PC-3 (cell line): ENCODE measurements at regions not wholly inside any gene's neighbourhood (a gene's known extent, or its start where the extent isn't known, plus 50 kb on each side); places are given as distances from the start of the nearest gene placed in this dataset.
A peak's percentile ranks its signal among the peaks of the same experiment; 100 is the strongest.
"Not testable (repeated sequence)": the region's sequence is repeated elsewhere in the genome, so short reads cannot be mapped to it uniquely, and the experiment has no call there.

Source experiments
- ATAC-seq: fragments of 200-7000 bp; cut with Tn5 transposase; 2 replicates; pipeline ENCODE4 v1.9.1; 2020; ENCODE audit warnings: mild to moderate bottlenecking, moderate library complexity
- BruUV-seq: library from RNA; stranded (reverse); fragments of 400-500 nt; replicated peaks from 2 replicates; lab custom pipeline; 2021; lab: Mats Ljungman, UMichigan
- CTCF ChIA-PET: fragments of 300-600 bp; sonication (Branson Sonifier 250); formaldehyde crosslinking; loops from one replicate; lab custom pipeline; 2022; ENCODE audit warnings: antibody characterized with exemption; lab: Charles Lee
- POLR2A ChIA-PET: fragments of 300-600 bp; sonication (Branson Sonifier 250); formaldehyde crosslinking; loops from one replicate; lab custom pipeline; 2022; ENCODE audit warnings: antibody characterized with exemption; ENCODE audit not compliant: unreplicated experiment; lab: Charles Lee
- DNase-seq: peaks from one replicate; pipeline ENCODE4 v3.0.0-alpha.2; 2015
- H2AFZ ChIP-seq: fragments of 300-600 bp; sonication (generic); 2 replicates; pipeline ENCODE4 v1.6.0; 2016; ENCODE audit warnings: antibody characterized with exemption, low read length
- H3F3A ChIP-seq: fragments of 300-600 bp; sonication (generic); one replicate; pipeline ENCODE4 v1.6.0; 2017; ENCODE audit warnings: antibody characterized with exemption, low read length, control low read depth, mild to moderate bottlenecking; ENCODE audit not compliant: unreplicated experiment
- H3K27ac ChIP-seq: fragments of 300-600 bp; sonication (generic); 2 replicates; pipeline ENCODE4 v1.5.1; 2016; ENCODE audit warnings: mild to moderate bottlenecking, low read length
- H3K27me3 ChIP-seq: fragments of 300-600 bp; sonication (generic); 2 replicates; pipeline ENCODE4 v1.6.1; 2016; ENCODE audit warnings: low read length, mixed read lengths
- H3K36me3 ChIP-seq: fragments of 300-600 bp; sonication (generic); 2 replicates; pipeline ENCODE4 v1.6.1; 2016; ENCODE audit warnings: low read depth, mixed run types, low read length, mixed read lengths
- H3K4me1 ChIP-seq: fragments of 300-600 bp; sonication (generic); 2 replicates; pipeline ENCODE4 v1.5.1; 2016; ENCODE audit warnings: low read length; ENCODE audit not compliant: insufficient read depth
- H3K4me2 ChIP-seq: fragments of 300-600 bp; sonication (generic); 2 replicates; pipeline ENCODE4 v1.6.0; 2016; ENCODE audit warnings: low read length
- H3K4me3 ChIP-seq: fragments of 300-600 bp; sonication (generic); 2 replicates; pipeline ENCODE4 v1.5.1; 2016; ENCODE audit warnings: mild to moderate bottlenecking, low read length, mixed read lengths
- H3K79me2 ChIP-seq: fragments of 300-600 bp; sonication (generic); 2 replicates; pipeline ENCODE4 v1.6.1; 2017; ENCODE audit warnings: low read length, mixed read lengths
- H3K9ac ChIP-seq: fragments of 300-600 bp; sonication (generic); 2 replicates; pipeline ENCODE4 v1.6.0; 2016; ENCODE audit warnings: mild to moderate bottlenecking, low read length
- H3K9me2 ChIP-seq: fragments of 300-600 bp; sonication (generic); replicated peaks from 2 replicates; pipeline ENCODE4 v1.6.1; 2016; ENCODE audit warnings: mixed run types, low read length, mixed read lengths
- H3K9me3 ChIP-seq: fragments of 300-600 bp; sonication (generic); 2 replicates; pipeline ENCODE4 v1.6.1; 2016; ENCODE audit warnings: low read length, mixed read lengths
- H4K20me1 ChIP-seq: fragments of 300-600 bp; sonication (generic); 2 replicates; pipeline ENCODE4 v1.6.1; 2016; ENCODE audit warnings: low read length, mixed read lengths
- EZH2 ChIP-seq: fragments of 300-600 bp; sonication (generic); IDR thresholded peaks from one replicate; pipeline ENCODE4 v1.6.1; 2017; ENCODE audit warnings: antibody characterized with exemption, mild to moderate bottlenecking, low read length; ENCODE audit not compliant: unreplicated experiment
- EZH2phosphoT487 ChIP-seq: fragments of 300-600 bp; sonication (generic); IDR thresholded peaks from 2 replicates; pipeline ENCODE4 v1.6.1; 2018; ENCODE audit warnings: mild to moderate bottlenecking, antibody characterized with exemption, low read length, borderline replicate concordance
- intact Hi-C: fragments of 100-400 bp; cut with micrococcal nuclease; formaldehyde crosslinking; loops from 2 replicates; pipeline ENCODE4 v1.9.0; 2023
- TF ChIP-seq, protein P1 (sequence below): fragments of 300-600 bp; sonication (generic); conservative IDR thresholded peaks from 2 replicates; pipeline ENCODE4 v1.5.1; 2017; ENCODE audit warnings: antibody characterized with exemption, low read depth, mild to moderate bottlenecking, low read length

DNA sequence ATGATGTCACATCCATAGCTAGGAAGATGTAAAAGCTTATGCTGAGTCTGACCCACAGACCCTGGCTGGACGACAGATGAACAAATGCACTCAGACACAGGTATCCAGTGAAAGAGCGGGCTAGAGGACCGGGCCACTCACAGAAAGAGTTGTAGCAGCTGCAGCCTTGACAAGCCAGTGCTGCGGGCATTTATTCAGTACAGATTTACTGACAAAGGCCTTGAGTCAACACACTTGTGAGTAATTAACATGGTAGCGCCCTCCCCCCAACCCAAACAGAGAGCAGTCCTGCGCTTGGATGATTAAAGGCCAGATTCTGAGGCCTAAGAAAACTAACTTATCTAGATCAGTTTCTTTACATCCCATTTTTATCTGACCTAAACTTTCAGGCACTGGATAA lies 244.6 kb downstream of the SPANXN4 start:
- H3K4me2 ChIP-seq = no peak overlapping the region
- no peaks in the 10 kb centered on the region for H3K36me3 ChIP-seq
- CTCF ChIA-PET = no interaction called here
- no peak overlapping the region for H3K4me3 ChIP-seq
- H4K20me1 ChIP-seq = no peaks in the 10 kb centered on the region
- no peaks in the 10 kb centered on the region for H3F3A ChIP-seq
- TF ChIP-seq, protein P1, sequence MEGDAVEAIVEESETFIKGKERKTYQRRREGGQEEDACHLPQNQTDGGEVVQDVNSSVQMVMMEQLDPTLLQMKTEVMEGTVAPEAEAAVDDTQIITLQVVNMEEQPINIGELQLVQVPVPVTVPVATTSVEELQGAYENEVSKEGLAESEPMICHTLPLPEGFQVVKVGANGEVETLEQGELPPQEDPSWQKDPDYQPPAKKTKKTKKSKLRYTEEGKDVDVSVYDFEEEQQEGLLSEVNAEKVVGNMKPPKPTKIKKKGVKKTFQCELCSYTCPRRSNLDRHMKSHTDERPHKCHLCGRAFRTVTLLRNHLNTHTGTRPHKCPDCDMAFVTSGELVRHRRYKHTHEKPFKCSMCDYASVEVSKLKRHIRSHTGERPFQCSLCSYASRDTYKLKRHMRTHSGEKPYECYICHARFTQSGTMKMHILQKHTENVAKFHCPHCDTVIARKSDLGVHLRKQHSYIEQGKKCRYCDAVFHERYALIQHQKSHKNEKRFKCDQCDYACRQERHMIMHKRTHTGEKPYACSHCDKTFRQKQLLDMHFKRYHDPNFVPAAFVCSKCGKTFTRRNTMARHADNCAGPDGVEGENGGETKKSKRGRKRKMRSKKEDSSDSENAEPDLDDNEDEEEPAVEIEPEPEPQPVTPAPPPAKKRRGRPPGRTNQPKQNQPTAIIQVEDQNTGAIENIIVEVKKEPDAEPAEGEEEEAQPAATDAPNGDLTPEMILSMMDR = no peak
- no peak for TF ChIP-seq EZH2phosphoT487
- H3K79me2 ChIP-seq = no peaks in the 10 kb centered on the region
- H3K27ac ChIP-seq = no peak overlapping the region
- H2AFZ ChIP-seq = no peak overlapping the region
- H3K27me3 ChIP-seq = no peaks in the 10 kb centered on the region
- ATAC-seq = no peak
- no peaks in the 10 kb centered on the region for H3K9me2 ChIP-seq
- intact Hi-C loops = no loop called here
- H3K9ac ChIP-seq = no peak overlapping the region
- H3K9me3 ChIP-seq = no peaks in the 10 kb centered on the region
- peak; percentile 3 for DNase-seq
- H3K4me1 ChIP-seq = no peaks in the 10 kb centered on the region
- no TSS peak for BruUV-seq
- POLR2A ChIA-PET = no interaction called here

DNA sequence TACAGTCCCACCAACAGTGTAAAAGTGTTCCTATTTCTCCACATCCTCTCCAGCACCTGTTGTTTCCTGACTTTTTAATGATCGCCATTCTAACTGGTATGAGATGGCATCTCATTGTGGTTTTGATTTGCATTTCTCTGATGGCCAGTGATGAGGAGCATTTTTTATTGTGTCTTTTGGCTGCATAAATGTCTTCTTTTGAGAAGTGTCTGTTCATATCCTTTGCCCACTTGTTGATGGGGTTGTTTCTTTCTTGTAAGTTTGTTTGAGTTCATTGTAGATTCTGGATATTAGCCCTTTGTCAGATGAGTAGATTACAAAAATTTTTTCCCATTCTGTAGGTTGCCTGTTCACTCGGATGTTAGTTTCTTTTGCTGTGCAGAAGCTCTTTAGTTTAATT lies 218.9 kb downstream of the SPANXN4 start:
- H2AFZ ChIP-seq, H3K27me3 ChIP-seq, H3K4me3 ChIP-seq, H4K20me1 ChIP-seq, BruUV-seq, H3K4me2 ChIP-seq, H3K9me2 ChIP-seq, POLR2A ChIA-PET, H3K9me3 ChIP-seq, H3K9ac ChIP-seq, H3K27ac ChIP-seq, ATAC-seq, H3K79me2 ChIP-seq, H3K36me3 ChIP-seq, intact Hi-C loops, H3F3A ChIP-seq, DNase-seq, H3K4me1 ChIP-seq, CTCF ChIA-PET: not testable (repeated sequence)

DNA sequence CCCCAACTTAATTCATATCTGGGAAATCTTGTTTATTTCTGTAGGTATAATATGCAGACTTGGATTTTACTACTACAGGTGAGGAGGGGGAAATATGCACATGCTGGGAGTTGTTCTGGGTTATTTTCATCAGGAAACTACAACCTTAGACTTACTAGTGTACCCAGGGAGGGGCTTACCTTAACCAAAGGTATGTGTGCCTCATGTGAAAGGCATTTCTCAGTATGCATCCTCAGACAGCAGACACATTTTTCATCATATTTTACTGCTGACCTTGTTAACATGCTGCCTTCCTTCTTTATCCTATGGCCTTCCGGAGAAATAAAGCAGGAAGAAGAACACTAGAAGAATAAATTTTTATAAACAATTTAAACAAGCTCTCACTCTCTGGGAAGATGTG lies 214.9 kb downstream of the SPANXN4 start:
- intact Hi-C loops = no loop called here
- peaks cover 5% of the 10 kb centered on the region; the same call in 1 of the 2 replicates for H3K4me1 ChIP-seq
- TF ChIP-seq, protein P1 = no peak
- TF ChIP-seq EZH2 = no peak
- TF ChIP-seq EZH2phosphoT487 = no peak
- H4K20me1 ChIP-seq = no peaks in the 10 kb centered on the region
- H3K9ac ChIP-seq = no peak overlapping the region
- no peaks in the 10 kb centered on the region for H3K27me3 ChIP-seq
- H3F3A ChIP-seq = no peaks in the 10 kb centered on the region
- H3K4me3 ChIP-seq = no peak overlapping the region
- no TSS peak for BruUV-seq
- ChIA-PET CTCF (no interaction called here), POLR2A (no interaction called here)
- no peak overlapping the region for H3K4me2 ChIP-seq
- no peaks in the 10 kb centered on the region for H3K9me2 ChIP-seq
- DNase-seq (peak; percentile 56), ATAC-seq (no peak)
- H3K79me2 ChIP-seq = no peaks in the 10 kb centered on the region
- H2AFZ ChIP-seq = no peak overlapping the region
- H3K9me3 ChIP-seq = no peaks in the 10 kb centered on the region
- H3K27ac ChIP-seq = no peak overlapping the region
- no peaks in the 10 kb centered on the region for H3K36me3 ChIP-seq
